ENCODE measurements at regions not wholly inside any gene's neighbourhood (a gene's known extent, or its start where the extent isn't known, plus 50 kb on each side); places are given as distances from the start of the nearest gene placed in this dataset.

- intact Hi-C loops (cut with micrococcal nuclease), result loop anchor here (1.0 to 2.0 kb wide), 2 partner anchors 23 to 98 kb away; no protein-coding TSS in a partner anchor
Measured at GRCh38 chr7:131010029-131010716, 276.2 kb upstream of the KLF14 start.

- intact Hi-C loops (cut with micrococcal nuclease), result loop anchor here (1.0 to 2.0 kb wide), 2 partner anchors 22 to 97 kb away; no protein-coding TSS in a partner anchor
Measured at GRCh38 chr7:131010717-131011431, 276.9 kb upstream of the KLF14 start.

GRCh38 chr7:131011432-131011742, 277.4 kb upstream of the KLF14 start:
- intact Hi-C loops (cut with micrococcal nuclease), result loop anchor here (2.0 kb wide), 1 partner anchor 21 kb away; no protein-coding TSS in a partner anchor

- intact Hi-C loops (cut with micrococcal nuclease), result loop anchor here (1.0 to 2.0 kb wide), 2 partner anchors 9 to 21 kb away; no protein-coding TSS in a partner anchor
Measured at GRCh38 chr7:131011976-131012375, 278.0 kb upstream of the KLF14 start.

GRCh38 chr7:131012477-131013031, 278.5 kb upstream of the KLF14 start:
- intact Hi-C loops (cut with micrococcal nuclease), result loop anchor here (1.0 kb wide), 1 partner anchor 9 kb away; no protein-coding TSS in a partner anchor

- intact Hi-C loops (cut with micrococcal nuclease), result no loop called here
Measured at GRCh38 chr7:131013716-131014115, 279.7 kb upstream of the KLF14 start.

- intact Hi-C loops (cut with micrococcal nuclease), result no loop called here
Measured at GRCh38 chr7:131014906-131015656, 281.1 kb upstream of the KLF14 start.

GRCh38 chr7:131015657-131015958, 281.6 kb upstream of the KLF14 start:
- intact Hi-C loops (cut with micrococcal nuclease), result no loop called here

- intact Hi-C loops (cut with micrococcal nuclease), result no loop called here
Measured at GRCh38 chr7:131016230-131016629, 282.2 kb upstream of the KLF14 start.

GRCh38 chr7:131019351-131019750, 285.3 kb upstream of the KLF14 start:
- intact Hi-C loops (cut with micrococcal nuclease), result no loop called here

GRCh38 chr7:131020759-131021261, 286.8 kb upstream of the KLF14 start:
- intact Hi-C loops (cut with micrococcal nuclease), result loop anchor here (1.0 kb wide), 1 partner anchor 9 kb away; no protein-coding TSS in a partner anchor

GRCh38 chr7:131021460-131021859, 287.5 kb upstream of the KLF14 start:
- intact Hi-C loops (cut with micrococcal nuclease), result loop anchor here (1.0 kb wide), 1 partner anchor 9 kb away; no protein-coding TSS in a partner anchor

- intact Hi-C loops (cut with micrococcal nuclease), result loop anchor here (1.0 kb wide), 1 partner anchor 10 kb away; no protein-coding TSS in a partner anchor
Measured at GRCh38 chr7:131021902-131022301, 287.9 kb upstream of the KLF14 start.

- intact Hi-C loops (cut with micrococcal nuclease), result no loop called here
Measured at GRCh38 chr7:131026297-131027000, 292.4 kb upstream of the KLF14 start.

GRCh38 chr7:131027287-131027773, 293.3 kb upstream of the KLF14 start:
- intact Hi-C loops (cut with micrococcal nuclease), result no loop called here

GRCh38 chr7:131028295-131028694, 294.3 kb upstream of the KLF14 start:
- intact Hi-C loops (cut with micrococcal nuclease), result no loop called here

GRCh38 chr7:131029002-131029401, 295.0 kb upstream of the KLF14 start:
- intact Hi-C loops (cut with micrococcal nuclease), result no loop called here

GRCh38 chr7:131031099-131031868, 296.4 kb upstream of the MKLN1 start:
- intact Hi-C loops (cut with micrococcal nuclease), result loop anchor here (5.0 kb wide), 1 partner anchor 119 kb away; no protein-coding TSS in a partner anchor

- intact Hi-C loops (cut with micrococcal nuclease), result loop anchor here (2.0 to 5.0 kb wide), 2 partner anchors 22 to 120 kb away; no protein-coding TSS in a partner anchor
Measured at GRCh38 chr7:131032786-131033185, 294.9 kb upstream of the MKLN1 start.
